ENCODE measurements at regions not wholly inside any gene's neighbourhood (a gene's known extent, or its start where the extent isn't known, plus 50 kb on each side); places are given as distances from the start of the nearest gene placed in this dataset.

DNA sequence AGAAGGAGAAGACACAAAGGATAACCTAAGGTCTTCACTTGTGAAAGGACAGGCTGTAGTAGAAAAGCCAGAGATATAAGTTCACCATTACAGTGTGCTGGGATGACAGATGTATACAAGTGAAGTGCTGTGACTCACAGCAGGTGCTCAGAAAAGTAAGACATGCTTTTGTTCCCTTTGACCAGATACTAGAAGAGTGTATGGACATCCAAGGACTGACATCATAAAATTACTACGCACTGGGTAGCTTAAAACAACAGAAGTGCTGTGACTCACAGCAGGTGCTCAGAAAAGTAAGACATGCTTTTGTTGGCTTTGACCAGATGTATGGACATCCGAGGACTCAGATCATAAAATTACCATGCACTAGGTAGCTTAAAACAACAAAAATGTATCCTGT, 61.6 kb upstream of the BTC start:
- ATAC-seq (no peak), DNase-seq (no peak)
- TF ChIP-seq, protein P1, sequence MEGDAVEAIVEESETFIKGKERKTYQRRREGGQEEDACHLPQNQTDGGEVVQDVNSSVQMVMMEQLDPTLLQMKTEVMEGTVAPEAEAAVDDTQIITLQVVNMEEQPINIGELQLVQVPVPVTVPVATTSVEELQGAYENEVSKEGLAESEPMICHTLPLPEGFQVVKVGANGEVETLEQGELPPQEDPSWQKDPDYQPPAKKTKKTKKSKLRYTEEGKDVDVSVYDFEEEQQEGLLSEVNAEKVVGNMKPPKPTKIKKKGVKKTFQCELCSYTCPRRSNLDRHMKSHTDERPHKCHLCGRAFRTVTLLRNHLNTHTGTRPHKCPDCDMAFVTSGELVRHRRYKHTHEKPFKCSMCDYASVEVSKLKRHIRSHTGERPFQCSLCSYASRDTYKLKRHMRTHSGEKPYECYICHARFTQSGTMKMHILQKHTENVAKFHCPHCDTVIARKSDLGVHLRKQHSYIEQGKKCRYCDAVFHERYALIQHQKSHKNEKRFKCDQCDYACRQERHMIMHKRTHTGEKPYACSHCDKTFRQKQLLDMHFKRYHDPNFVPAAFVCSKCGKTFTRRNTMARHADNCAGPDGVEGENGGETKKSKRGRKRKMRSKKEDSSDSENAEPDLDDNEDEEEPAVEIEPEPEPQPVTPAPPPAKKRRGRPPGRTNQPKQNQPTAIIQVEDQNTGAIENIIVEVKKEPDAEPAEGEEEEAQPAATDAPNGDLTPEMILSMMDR (IDR thresholded peaks at IDR 0.05): no peak
- no peak overlapping the region for H3K27ac ChIP-seq
- H3K4me1 ChIP-seq: no peaks in the 10 kb centered on the region
- H3K36me3 ChIP-seq: no peaks in the 10 kb centered on the region
- no peak overlapping the region for H3K4me3 ChIP-seq
- H3K9me3 ChIP-seq: no peaks in the 10 kb centered on the region
- intact Hi-C loops (cut with DNase I): no loop called here
- no peaks in the 10 kb centered on the region for H3K27me3 ChIP-seq

DNA sequence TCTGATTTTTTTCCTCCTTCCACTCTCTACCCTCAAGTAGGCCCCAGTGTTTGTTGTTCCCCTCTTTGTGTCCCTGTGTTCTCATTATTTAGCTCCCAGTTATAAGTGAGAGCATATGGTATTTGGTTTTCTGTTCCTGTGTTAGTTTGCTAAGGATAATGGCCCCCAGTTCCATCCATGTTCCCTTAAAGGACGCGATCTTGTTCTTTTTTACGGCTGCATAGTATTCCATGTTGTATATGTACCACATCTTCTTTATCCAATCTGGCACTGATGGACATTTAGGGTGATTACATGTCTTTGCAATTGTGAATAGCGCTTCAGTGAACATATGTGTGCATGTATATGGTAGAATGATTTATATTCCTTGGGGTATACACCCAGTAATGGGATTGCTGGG, 54.5 kb upstream of the BTC start:
- no peaks in the 10 kb centered on the region for H3K4me1 ChIP-seq
- H3K9me3 ChIP-seq: no peaks in the 10 kb centered on the region
- no peak overlapping the region for H3K4me3 ChIP-seq
- H3K36me3 ChIP-seq: no peaks in the 10 kb centered on the region
- intact Hi-C loops (cut with DNase I): no loop called here
- no peaks in the 10 kb centered on the region for H3K27me3 ChIP-seq
- TF ChIP-seq, protein P1 (IDR thresholded peaks at IDR 0.05): no peak
- H3K27ac ChIP-seq: no peak overlapping the region
- DNase-seq (no peak), ATAC-seq (no peak)

DNA sequence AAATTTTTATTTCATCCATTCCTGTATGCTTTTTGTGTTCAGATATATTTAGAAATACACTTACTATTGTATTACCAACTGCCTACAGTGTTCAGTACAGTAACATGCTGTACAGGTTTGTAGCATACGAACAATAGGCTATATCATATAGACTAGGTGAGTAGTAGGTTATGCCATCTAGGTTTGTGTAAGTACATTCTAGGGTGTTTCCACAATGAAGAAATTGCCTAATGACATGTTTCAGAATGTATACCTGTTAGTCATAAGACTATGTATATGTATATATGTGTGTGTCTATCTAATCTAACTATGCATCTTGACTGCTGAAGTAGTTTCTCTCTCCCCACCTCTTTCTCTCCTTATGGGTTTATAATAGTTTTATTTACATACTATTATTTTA, 51.5 kb upstream of the BTC start:
- intact Hi-C loops (cut with DNase I): no loop called here
- no peak for DNase-seq
- ATAC-seq: no peak
- H3K27ac ChIP-seq: no peak overlapping the region
- H3K27me3 ChIP-seq: no peaks in the 10 kb centered on the region
- no peaks in the 10 kb centered on the region for H3K36me3 ChIP-seq
- TF ChIP-seq, protein P1 (IDR thresholded peaks at IDR 0.05): no peak
- H3K4me3 ChIP-seq: no peak overlapping the region
- no peaks in the 10 kb centered on the region for H3K4me1 ChIP-seq
- H3K9me3 ChIP-seq: no peaks in the 10 kb centered on the region

Data from upper lobe of right lung (tissue), 1 donor.